Psoas muscle (tissue), 7 donors: ENCODE measurements at regions not wholly inside any gene's neighbourhood (a gene's known extent, or its start where the extent isn't known, plus 50 kb on each side); places are given as distances from the start of the nearest gene placed in this dataset.

ENCODE experiments used
- ATAC-seq, 4 donors: fragments of 200-7000 bp; cut with Tn5 transposase; one replicate each; pipeline ENCODE4 v1.9.1; 2020; ENCODE audit warnings: moderate library complexity in 3 of 4, mild to moderate bottlenecking in 2 of 4
- DNase-seq, 2 donors: peaks; one replicate each; pipeline ENCODE4 v3.0.0-alpha.2; 2020
- H3K27ac ChIP-seq: fragments of 200-600 bp; one replicate; pipeline ENCODE4 v1.8.0; 2022
- H3K27me3 ChIP-seq, 3 donors: fragments of 200-600 bp in 1 of 3; one replicate each; pipeline versions ENCODE4 v1.6.1 to v1.8.0; 2013 to 2022; ENCODE audit warnings: low read length in 2 of 3, mild to moderate bottlenecking in 2 of 3, moderate library complexity in 1 of 3; ENCODE audit not compliant: insufficient read depth in 3 of 3
- H3K36me3 ChIP-seq, 2 donors: fragments of 200-600 bp in 1 of 2; one replicate each; pipeline versions ENCODE4 v1.6.1 to v1.8.0; 2013 to 2022; ENCODE audit warnings: low read depth in 1 of 2, mild to moderate bottlenecking in 1 of 2, moderate library complexity in 1 of 2; ENCODE audit not compliant: insufficient read depth in 1 of 2
- H3K4me1 ChIP-seq: fragments of 200-600 bp; one replicate; pipeline ENCODE4 v1.8.0; 2022
- H3K4me3 ChIP-seq: fragments of 200-600 bp; one replicate; pipeline ENCODE4 v1.8.0; 2022; ENCODE audit warnings: mild to moderate bottlenecking
- H3K9me3 ChIP-seq: fragments of 200-600 bp; one replicate; pipeline ENCODE4 v1.8.0; 2022
- CTCF ChIP-seq: fragments of 200-600 bp; IDR thresholded peaks from one replicate; pipeline ENCODE4 v1.8.0; 2022; ENCODE audit warnings: antibody characterized with exemption
- WGBS, 3 donors: extraction: QIAGEN DNeasy Blood & Tissue Kit; methylation state at CpG; one replicate each; pipeline versions ENCODE4 v1.1.6 to v1.1.7; 2013; 5-methylcytosine and 5-hydroxymethylcytosine counted together
- intact Hi-C, 2 donors: fragments of 100-400 bp; cut with DNase I; formaldehyde crosslinking; loops; one replicate each; pipeline versions ENCODE4 v1.11.0 to v1.14.2; 2022
- donor health status: healthy with polysubstance abuse.
- donor health status: DM: no; HTN: no; CAD: no; lungs with moderate emphysema.
- donor health status: Bipolar disorder and iron deficiency.
- donor health status: healthy.
- donor health status: DM: yes; HTN: yes; CAD: no.
- donor health status: DM: no; HTN: no; CAD: no.
- donor health status: DM: yes; HTN: yes; CAD: no.

GRCh38 chrX:84924624-84925023 is 79.1 kb upstream of the APOOL start:
- DNase-seq (no peak), ATAC-seq (no peak)
- Histone ChIP-seq H3K9me3 (peaks cover 7% of the 10 kb centered on the region), H3K4me3 (no peak overlapping the region), H3K36me3 (no peaks in the 10 kb centered on the region), H3K27me3 (no peaks in the 10 kb centered on the region), H3K27ac (no peak overlapping the region), H3K4me1 (no peaks in the 10 kb centered on the region)
- 53 to 93% (median 74%) methylated on average over 1 of the region's 1 CpG for WGBS, 3 donors
- TF ChIP-seq CTCF: no peak
- intact Hi-C loops: no loop called here

GRCh38 chrX:84932814-84933213 is 70.9 kb upstream of the APOOL start:
- no peak overlapping the region for H3K27ac ChIP-seq
- intact Hi-C loops: no loop called here
- no peak for TF ChIP-seq CTCF

GRCh38 chrX:84933956-84934556 is 69.6 kb upstream of the APOOL start:
- no peak for TF ChIP-seq CTCF
- no peak for ATAC-seq
- intact Hi-C loops: no loop called here
- Histone ChIP-seq H3K27ac (no peak overlapping the region), H3K9me3 (no peaks in the 10 kb centered on the region), H3K36me3 (no peaks in the 10 kb centered on the region), H3K4me3 (no peak overlapping the region), H3K27me3 (peaks cover 0 to 6% (median 0%) of the 10 kb centered on the region in 3 donors), H3K4me1 (no peaks in the 10 kb centered on the region)
- DNase-seq: no peak
- 67 to 94% (median 88%) methylated on average over 25 to 46 of the region's 46 CpGs for WGBS, 3 donors

More at GRCh38 chrX:84932814-84933213, 70.9 kb upstream of the APOOL start:
- no peak overlapping the region for H3K4me3 ChIP-seq
- no peak for DNase-seq
- no peaks in the 10 kb centered on the region for H3K4me1 ChIP-seq
- H3K9me3 ChIP-seq: no peaks in the 10 kb centered on the region
- no peak for ATAC-seq
- peaks cover 0 to 6% (median 0%) of the 10 kb centered on the region in 3 donors for H3K27me3 ChIP-seq
- no peaks in the 10 kb centered on the region for H3K36me3 ChIP-seq
